Right ventricle myocardium inferior (tissue), 1 donor: ENCODE measurements at regions not wholly inside any gene's neighbourhood (a gene's known extent, or its start where the extent isn't known, plus 50 kb on each side); places are given as distances from the start of the nearest gene placed in this dataset.

ENCODE experiments used
- ATAC-seq: fragments of 200-7000 bp; cut with Tn5 transposase; one replicate; pipeline ENCODE4 v1.9.1; 2020; ENCODE audit warnings: mild to moderate bottlenecking, moderate library complexity
- DNase-seq: peaks from one replicate; pipeline ENCODE4 v3.0.0; 2021; ENCODE audit errors: missing footprints
- intact Hi-C: fragments of 100-400 bp; cut with DNase I; formaldehyde crosslinking; loops from one replicate; pipeline ENCODE4 v1.11.0; 2022
- donor health status: DM: no; HTN: yes; CAD: no; lungs with severe emphysema.

DNA sequence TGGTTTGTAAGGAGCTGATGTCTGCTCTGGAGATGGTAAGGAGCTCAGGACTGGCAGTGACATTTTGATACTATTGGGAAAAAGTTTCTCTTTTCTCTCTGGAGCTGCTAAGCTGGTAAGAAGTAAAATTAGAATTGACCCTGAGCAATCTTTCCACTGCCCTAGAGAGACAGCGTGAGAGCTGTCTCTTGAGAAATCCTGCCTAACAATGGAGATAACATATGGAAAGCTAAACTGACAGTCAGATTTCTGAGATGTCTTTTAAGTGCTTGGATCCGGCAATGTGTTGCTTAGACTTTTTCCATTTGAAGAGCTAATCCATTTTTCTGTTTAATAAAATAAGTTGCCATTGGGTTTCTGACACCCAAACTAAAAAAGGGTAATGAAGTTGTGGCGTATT lies 302.4 kb downstream of the KCNS3 start:
- DNase-seq (no peak), ATAC-seq (no peak)
- intact Hi-C loops: no loop called here

- ATAC-seq: no peak
- intact Hi-C loops: no loop called here
- no peak for DNase-seq
Observed at GRCh38 chr2:18180031-18180610, 301.7 kb downstream of the KCNS3 start.

DNA sequence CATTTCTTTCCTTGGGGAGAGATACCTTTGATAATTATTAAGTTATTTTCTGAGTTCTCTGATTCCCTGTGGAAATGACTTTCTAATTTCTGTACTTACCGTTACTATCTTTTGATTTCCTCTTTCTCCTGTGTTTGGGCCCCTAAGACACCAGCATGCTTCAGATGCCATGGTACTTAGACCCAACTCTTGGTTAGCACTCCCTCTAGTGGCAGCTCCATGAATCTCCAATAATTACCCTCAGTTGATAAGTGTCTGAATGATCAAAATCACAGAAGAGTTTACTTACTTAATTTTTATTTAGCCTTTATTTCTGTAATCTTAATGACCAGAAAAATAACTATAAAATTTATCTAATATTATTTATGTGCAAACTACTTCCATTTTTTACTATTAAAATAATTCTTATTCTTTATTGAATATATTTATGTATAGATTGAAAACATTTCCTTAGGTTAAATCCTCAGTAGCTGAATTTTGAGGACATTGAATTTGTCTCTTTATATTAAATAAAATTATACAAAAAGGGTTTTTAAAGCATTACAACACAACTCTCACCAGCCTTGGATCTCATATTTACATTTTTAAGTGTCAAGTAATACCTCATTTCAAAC lies 300.4 kb downstream of the KCNS3 start:
- intact Hi-C loops: no loop called here
- DNase-seq: no peak
- peak; percentile 60 for ATAC-seq

DNA sequence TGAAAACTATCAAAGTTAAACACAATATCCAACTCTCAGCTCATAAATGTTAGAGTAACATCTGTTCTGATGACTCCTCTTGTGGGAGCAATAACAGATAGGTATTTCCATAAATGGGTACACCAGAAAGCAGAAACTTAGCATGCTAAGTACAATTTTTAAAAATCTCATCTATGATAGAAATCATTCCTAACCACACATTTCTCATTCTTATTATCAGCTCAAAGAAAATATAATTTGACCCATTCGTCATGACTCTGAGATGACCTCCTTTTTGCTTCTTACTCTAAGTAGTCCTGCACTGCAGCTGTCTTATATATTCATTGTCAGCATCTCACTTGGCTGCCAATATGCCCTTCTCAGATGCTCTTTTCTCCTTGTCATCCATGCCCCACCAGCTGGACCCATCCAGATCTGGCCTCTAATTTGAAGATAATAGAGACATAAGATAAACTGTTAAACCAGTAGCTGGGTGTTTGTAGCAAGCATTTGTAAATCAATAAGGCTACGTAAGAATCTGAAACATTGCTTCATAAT lies 298.3 kb downstream of the KCNS3 start:
- DNase-seq (no peak), ATAC-seq (no peak)
- intact Hi-C loops: no loop called here

- DNase-seq (no peak), ATAC-seq (no peak)
- intact Hi-C loops: no loop called here
Observed at GRCh38 chr2:18172607-18173006, 294.1 kb downstream of the KCNS3 start.

DNA sequence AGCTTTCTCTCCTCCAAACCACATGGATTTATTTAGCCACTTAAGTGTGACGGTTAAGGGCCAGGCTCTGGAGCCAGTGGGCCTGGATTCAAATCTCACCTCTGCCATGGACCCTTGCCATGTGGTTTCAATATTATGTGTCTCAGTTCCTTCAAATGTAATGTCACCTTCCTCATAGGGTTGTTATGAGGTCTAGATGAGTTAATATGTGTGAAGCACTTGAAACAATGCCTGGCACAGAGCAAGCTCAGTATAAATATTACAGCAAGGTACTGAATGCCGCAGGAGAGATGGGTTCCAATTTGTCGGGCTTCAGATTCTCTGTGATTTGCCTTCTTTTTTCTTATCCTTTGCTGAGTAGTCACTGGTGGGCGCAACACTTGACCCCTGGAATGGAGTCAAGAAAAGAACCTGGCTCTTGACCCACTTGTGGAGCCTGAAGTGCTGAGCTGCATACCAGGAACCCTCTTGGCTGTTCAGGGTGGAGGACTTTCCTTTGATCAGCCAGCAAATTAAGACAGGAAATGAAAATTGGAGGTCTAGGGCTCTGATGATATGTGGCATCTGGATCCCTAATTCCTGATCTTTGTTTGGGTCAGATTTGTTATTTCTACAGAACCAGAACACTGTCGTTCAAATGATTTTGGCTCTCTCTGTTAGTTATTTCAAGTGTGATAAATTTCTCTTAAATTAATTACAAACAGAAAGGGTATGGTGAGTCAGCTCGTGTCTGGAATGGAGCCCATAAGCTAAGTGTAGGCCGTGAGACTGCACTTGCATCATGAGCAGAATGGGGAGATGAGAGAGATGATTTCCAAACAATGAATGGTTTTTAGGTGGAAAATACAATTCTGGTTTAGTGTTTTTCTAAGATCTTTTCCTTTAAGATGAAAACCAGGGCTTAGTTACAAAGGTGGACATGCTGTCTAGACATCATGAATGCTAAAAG lies 293.0 kb downstream of the KCNS3 start:
- intact Hi-C loops: no loop called here
- ATAC-seq: no peak
- DNase-seq: no peak

- ATAC-seq (no peak), DNase-seq (no peak)
- intact Hi-C loops: no loop called here
Observed at GRCh38 chr2:18170642-18171041, 292.2 kb downstream of the KCNS3 start.

DNA sequence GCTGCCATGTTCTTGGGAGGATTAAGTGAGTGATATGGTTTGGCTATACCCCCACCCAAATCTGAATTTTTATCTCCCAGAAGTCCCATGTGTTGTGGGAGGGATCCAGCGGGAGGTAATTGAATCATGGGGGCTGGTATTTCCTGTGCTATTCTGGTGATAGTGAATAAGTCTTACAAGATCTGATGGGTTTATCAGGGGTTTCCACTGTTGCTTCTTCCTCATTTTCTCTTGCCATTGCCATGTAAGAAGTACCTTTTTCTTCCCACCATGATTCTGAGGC lies 291.4 kb downstream of the KCNS3 start:
- ATAC-seq: no peak
- intact Hi-C loops: no loop called here
- DNase-seq: no peak

DNA sequence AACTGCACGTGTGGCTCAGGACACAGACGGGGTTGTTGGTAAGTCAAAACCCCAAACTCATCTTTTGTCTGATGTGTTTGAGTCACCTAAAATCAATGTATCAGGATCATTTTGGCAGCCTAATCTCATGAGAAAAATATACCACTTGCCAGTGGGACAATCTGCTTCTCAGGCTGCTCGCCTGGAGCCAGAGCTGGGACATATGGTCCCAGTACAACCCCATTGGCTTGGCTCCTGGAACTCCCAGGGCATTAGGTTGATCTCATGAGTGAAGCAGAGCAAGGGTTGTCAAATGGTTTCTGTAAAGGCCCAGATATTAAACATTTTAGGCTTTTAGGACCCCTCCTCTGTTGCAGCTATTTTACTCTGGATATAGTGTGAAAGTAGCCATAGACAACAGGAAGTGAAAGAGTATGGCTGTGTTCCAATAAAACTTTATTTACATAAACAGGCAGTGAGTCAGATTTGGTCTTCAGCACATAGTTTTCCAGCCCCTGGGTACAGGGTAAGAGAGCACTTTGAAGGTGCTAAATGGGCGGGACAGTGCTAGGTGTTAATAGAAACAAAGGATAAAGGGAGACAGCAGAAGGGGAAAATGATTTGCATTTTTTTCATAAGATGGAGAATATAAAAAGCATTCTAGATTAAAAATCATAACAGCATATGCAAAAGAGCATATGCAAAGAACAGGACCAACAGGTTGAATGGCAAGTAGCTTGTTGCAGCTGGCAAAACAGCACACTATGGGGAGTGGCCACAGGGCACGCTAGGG lies 290.8 kb downstream of the KCNS3 start:
- no peak for DNase-seq
- ATAC-seq: no peak
- intact Hi-C loops: no loop called here

DNA sequence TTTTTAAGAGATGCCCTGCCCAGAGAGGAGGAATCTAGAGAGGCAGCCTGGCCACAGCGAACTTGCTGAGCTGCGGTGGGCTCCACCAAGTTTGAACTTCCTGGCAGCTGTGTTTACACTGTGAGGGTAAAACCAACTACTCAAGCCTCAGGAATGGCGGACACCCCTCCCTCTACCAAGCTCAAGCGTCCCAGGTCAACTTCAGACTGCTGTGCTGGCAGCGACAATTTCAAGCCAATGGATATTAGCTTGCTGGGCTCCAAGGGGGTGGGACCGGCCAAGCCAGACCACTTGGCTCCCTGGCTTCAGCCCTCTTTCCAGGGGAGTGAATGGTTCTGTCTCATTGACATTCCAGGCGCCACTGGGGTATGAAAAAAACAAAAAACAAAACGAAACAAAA lies 289.4 kb downstream of the KCNS3 start:
- intact Hi-C loops: no loop called here
- no peak for DNase-seq
- no peak for ATAC-seq

DNA sequence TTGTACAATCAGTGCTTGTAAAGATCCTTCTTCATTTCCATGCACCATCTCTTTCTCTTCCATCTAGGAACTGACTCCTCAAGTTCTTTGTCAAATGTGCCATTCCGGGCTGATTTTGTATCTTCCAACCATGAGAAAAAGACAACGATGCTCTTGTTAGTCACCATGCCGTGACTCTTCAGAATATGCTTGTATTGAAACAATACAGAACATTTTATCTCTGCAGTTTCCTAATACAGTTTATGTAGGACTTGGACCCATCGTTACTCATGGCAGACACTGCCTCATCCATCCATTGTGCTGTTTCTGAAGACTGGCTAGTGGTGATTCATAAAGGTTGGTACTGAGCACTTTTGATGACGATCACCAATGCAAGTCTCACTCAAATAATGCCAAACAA lies 283.2 kb downstream of the KCNS3 start:
- intact Hi-C loops: no loop called here
- ATAC-seq (no peak), DNase-seq (no peak)

- DNase-seq (no peak), ATAC-seq (peak; percentile 20)
- intact Hi-C loops: loop anchor here (10.0 kb wide), 1 partner anchor 205 kb away; no protein-coding TSS in a partner anchor
Observed at GRCh38 chr2:18159896-18160295, 281.4 kb downstream of the KCNS3 start.

DNA sequence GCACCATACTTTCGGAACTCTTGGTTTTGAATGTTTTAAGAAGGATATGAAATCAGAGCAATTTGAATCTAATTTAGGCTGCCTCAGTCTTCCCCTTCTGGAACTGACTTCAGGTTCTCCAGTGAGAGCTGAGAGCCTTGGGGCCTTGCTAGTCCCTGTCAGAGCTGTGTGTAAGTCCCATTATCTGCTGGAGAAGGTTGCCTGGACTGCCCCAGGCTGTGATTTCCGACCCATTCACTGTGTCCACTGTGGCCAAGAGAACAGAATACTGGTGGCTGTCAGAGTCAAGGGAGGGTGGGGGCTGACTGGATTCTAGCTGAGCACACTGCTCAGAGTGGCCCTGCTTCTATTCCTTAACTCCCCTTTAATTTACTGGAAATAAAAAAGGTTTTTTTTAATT lies 278.0 kb downstream of the KCNS3 start:
- intact Hi-C loops: loop anchor here (10.0 kb wide), 1 partner anchor 208 kb away; no protein-coding TSS in a partner anchor
- ATAC-seq (no peak), DNase-seq (no peak)

GRCh38 chr2:18156002-18156401 lies 277.5 kb downstream of the KCNS3 start:
- ATAC-seq (no peak), DNase-seq (no peak)
- intact Hi-C loops: loop anchor here (10.0 kb wide), 1 partner anchor 209 kb away; no protein-coding TSS in a partner anchor

GRCh38 chr2:18154812-18155211 lies 276.3 kb downstream of the KCNS3 start:
- DNase-seq (no peak), ATAC-seq (no peak)
- intact Hi-C loops: loop anchor here (10.0 kb wide), 1 partner anchor 210 kb away; no protein-coding TSS in a partner anchor

- intact Hi-C loops: loop anchor here (10.0 kb wide), 1 partner anchor 211 kb away; no protein-coding TSS in a partner anchor
Observed at GRCh38 chr2:18154259-18154658, 275.8 kb downstream of the KCNS3 start.

GRCh38 chr2:18153741-18154140 lies 275.3 kb downstream of the KCNS3 start:
- intact Hi-C loops: loop anchor here (10.0 kb wide), 1 partner anchor 211 kb away; no protein-coding TSS in a partner anchor
- DNase-seq: no peak
- ATAC-seq: no peak

More at GRCh38 chr2:18154259-18154658, 275.8 kb downstream of the KCNS3 start:
- no peak for DNase-seq
- no peak for ATAC-seq

- intact Hi-C loops: loop anchor here (10.0 kb wide), 1 partner anchor 214 kb away; no protein-coding TSS in a partner anchor
- ATAC-seq: no peak
- DNase-seq: no peak
Observed at GRCh38 chr2:18151237-18151636, 272.8 kb downstream of the KCNS3 start.
